GM04504 (cell line): ENCODE measurements at regions not wholly inside any gene's neighbourhood (a gene's known extent, or its start where the extent isn't known, plus 50 kb on each side); places are given as distances from the start of the nearest gene placed in this dataset.
"Not testable (repeated sequence)": the region's sequence is repeated elsewhere in the genome, so short reads cannot be mapped to it uniquely, and the experiment has no call there.

Experiments used
- DNase-seq: peaks from one replicate; pipeline ENCODE4 v3.0.0-alpha.2; 2012; ENCODE audit warnings: low read depth

DNA sequence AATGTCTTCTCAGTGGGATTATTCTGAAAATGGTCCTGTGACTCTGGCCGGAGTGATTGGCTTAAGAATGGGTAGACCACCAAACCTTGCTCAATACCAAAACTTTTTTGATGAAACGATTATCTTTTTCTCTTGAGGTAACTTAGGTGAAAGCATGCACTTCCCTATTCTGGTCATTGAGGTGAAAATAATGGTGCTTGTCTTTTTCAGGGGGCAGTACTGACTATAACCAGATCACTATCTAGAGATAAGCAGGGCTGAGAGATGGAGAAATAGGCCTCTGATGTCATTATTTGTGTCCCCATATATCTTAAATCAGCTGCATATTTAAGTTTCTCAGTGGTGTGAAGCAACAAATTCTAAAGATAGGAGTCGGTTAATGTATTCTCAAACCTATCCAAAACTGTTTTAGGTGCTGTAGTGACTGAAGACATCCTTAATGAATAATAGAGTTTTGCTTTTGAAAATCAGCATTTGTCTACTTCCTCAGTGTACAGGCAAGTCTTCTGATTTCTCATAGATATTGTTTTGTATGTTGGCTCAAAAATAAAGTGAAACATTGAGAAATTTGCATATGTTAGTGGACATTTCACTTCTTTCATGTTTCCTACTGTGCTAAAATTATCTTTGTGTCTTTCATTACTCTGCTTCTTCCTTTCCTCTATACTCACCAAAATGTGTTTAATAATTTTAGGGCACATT is 735.3 kb upstream of the ADGRL4 start:
- DNase-seq, result no peak

DNA sequence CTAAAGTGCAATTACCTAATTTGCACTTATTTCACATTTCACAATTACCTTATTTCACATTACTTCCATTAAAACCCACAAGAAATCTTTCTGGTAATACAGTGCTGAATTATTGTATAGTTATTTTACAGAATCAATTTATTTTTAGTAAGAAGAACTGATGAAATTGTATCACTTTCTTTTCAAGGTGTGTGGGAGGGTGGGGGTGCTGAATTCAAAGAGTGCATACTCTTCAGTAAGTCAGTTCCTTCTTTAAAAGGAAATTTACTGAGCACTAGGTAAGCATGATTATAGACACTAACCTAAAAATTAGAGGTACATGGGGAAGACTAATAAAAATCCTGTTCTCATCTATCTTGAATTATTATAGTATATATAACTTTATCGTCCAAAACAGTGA is 731.6 kb upstream of the ADGRL4 start:
- no peak for DNase-seq

DNA sequence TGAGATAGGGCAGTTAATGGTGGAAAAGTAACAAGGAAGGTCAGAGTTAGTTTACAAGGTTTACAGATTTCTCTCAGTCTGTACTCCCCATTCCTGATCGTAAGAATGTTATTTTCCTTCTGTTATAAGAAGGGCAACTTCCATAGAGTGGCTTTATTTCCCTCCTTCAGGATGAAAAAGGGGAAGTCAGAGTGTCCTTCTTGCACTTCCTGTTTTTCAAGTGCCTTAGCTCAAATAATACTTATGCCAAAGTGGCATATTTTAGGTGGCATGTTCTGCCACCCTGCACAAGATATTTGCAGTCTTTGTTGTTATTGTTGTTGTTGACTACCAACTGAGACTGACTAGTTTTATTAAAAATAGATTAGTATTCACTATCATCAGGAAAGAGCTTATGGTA is 730.7 kb upstream of the ADGRL4 start:
- no peak for DNase-seq

DNA sequence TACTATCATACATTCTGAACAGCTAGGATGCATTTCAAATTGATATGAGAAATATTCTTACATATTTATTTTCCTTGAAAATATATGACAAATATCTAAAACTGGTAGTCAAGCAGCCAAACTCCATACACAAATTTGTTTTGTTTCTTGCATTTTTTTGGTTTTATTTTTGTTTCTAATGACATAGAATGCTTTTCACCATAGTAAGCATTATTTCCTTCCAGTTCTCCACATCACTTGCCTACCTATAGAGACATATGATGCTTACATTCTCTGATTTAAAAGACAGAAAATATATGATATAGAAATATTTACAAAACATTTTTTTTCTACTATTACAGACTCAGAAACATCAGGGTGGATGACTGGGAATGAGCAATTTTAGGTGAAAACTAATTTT is 726.4 kb upstream of the ADGRL4 start:
- DNase-seq, result no peak

DNA sequence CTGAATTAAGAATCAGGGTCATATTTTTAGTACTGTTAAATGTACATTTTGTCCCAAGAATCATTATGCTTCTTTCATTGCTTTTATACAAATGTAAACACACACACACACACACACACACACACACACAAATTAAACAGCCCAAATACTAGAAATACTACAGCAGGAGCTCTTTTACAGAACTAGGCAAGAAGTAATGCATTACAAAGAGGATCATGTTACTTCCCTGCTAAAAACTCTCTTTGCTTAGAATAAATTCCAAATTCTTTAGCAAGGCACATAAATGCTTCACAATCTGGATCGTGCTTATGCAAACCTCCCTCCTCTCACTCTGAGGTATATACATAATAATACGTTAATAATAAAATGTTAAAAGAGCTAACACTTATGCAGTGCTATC is 720.4 kb upstream of the ADGRL4 start:
- no peak for DNase-seq

DNA sequence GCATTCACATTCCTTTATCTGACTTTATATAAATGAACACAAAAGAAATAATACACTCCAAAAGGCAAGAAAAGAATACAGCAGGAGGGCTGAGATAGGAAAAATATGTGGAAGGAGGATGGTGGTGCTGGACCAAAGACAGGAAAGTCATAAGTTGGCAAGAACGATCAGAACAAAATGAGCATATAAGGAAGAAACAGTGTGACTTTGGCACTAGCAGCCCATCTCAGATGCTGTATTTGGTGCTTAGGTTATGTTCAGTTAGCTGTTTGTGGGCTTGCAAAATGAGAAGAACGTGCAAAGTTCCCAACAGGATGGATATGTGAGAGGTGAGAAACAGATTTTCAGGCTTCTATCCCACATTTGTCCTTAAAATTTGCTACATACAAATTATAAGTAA is 719.8 kb upstream of the ADGRL4 start:
- no peak for DNase-seq

DNA sequence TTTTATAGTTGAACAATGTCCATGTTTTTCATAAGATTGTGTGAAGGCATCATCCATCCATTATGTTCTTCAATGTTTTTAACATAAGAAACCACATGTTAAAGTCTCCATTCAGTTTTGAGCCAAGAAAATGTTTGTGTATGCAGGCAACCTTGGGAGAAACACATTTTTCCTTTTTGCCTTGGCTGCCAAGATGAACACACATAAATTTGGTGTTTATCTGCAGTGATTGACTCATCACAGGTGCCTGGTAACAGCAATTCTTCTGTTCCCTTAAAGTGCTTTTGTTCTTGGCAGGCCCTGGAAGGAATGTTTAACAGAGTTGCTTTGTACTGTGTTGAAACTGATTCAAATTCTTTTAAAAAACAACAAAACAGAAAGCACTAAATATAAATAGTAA is 709.9 kb upstream of the ADGRL4 start:
- peak; percentile 27 for DNase-seq

DNA sequence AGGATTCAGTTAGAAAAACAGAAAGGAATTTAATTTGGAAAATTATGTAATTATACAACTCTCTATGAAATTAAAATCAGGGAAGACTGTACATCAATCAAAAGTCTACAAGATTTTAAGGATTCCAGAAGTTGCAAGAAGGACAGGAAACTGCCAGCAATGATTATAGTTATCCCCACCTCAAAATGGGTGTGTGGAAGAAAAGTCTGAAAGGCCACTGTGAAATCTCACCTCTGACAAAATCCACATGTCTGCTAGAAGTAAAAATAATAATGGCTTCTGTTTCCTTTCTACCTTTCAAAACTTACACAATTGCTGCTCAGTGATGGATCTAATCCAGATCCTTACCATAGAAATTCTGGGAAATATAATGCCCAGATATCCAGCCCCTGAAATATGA is 708.1 kb upstream of the ADGRL4 start:
- no peak for DNase-seq

DNA sequence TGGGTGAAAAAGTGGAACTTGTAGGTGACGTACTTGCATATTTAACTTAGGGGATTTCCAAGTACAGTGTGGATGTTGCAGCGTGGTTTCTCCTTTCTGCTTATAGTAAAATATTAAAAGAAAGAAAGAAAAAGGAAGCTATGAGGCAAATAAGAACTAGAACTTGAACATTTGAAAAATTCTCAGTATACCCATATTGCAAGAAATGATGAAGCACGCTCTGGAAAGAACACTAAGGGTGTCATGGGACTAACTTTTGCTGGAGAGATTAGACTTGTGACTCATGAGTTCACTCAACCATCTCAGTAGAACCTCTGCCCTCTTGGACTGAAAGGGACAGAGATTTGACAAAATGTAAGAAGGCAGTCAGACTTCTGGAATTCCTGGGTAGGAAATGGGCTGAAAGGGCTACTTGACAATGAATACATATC is 704.5 kb upstream of the ADGRL4 start:
- DNase-seq, result no peak

DNA sequence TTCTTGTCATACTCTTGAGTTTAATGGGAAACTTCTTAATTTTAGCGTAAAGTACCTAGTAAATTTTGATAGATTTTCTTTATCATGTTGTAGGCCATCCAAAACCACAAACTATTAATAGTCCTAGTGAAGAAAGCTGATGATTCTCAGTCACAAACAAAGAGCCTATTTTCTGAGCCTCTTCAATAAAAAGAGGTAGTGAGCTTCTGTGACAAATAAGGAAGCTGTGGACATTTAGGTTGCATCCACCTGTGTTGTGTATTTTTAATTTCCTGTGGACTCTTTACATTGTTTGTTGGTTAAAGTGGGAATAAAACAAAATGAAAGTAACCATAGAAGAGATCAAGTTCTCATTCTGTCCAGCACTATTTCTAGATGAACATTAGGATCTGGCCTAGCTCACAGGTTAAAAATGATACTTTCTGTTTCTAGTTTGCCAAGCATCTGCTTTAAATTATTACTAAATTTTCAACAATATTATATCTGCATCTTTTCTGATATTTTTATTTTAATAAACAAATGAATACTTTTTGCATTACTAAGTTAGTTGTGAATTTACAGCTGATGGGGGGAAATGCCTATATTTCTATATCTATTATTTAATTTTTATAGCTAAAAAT is 702.2 kb upstream of the ADGRL4 start:
- no peak for DNase-seq

DNA sequence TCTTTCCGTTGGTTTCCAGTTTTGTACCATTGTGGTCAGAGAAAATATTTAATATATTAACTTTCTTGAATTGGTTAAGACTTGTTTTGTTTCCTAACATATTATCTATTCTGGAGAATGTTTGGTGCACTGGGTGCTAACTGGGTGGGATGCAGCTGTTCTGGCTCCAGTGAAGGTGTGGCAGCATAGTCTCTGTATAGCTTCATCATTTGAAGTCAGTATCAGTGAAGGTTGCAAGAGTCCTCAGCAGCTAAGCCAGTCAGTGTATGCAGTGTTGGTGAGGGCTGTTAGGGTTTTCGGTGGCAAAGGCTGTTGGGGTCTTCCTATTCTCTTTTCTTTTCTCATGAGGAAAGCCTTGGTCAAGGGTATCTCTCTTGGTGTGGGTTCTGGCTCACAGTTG is 698.7 kb upstream of the ADGRL4 start:
- DNase-seq, result no peak

DNA sequence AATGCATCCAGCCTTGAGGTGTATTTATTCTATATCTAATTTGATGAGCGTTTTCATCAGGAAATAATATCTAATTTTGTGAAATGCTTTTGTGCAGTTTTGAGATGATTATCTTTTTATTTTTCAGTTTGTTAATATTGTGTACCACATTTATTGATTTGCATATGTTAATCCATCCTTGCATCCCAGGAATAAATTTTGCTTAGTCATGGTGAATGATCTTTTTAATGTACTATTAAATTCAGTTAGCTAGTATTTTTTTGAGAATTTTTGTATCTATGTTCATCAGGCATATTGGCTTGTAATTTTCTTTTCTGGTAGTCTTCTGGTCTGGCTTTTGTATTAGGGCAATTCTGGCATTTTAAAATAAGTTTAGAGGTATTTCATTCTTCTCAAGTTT is 697.5 kb upstream of the ADGRL4 start:
- DNase-seq, result no peak

DNA sequence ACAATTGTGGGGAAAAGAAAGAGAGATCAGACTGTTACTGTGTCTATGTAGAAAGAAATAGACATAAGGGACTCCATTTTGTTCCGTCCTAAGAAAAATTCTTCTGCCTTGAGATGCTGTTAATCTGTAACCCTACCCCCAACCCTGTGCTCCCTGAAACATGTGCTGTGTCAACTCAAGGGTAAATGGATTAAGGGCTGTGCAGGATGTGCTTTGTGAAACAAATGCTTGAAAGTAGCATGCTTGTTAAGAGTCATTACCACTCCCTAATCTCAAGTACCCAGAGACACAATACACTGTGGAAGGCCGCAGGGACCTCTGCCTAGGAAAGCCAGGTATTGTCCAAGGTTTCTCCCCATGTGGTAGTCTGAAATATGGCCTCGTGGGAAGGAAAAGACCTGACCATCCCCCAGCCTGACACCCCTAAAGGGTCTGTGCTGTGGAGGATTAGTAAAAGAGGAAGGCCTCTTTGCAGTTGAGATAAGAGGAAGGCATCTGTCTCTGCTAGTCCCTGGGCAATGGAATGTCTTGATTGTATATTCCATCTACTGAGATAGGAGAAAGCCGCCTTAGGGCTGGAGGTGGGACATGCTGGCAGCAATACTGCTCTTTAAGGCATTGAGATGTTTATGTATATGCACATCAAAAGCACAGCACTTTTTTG is 695.9 kb upstream of the ADGRL4 start:
- DNase-seq, result not testable (repeated sequence)

DNA sequence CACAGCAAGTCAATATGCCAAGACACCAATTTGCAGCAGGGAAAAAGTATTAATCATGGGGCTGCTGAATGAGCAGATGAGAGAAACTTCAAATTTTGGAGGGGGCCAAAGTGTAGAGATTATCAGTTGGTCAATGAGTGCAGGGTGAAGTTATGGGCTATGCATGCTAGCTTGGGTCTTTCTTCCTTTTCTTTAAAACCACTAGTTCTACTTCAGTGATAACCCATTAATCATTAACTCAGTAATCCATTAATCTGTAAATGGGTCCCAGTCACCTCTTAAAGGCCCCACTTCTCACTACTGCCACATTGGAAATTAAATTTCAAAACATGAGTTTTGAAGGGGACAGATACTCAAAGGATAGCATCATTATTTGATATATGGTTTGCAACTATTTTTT is 688.6 kb upstream of the ADGRL4 start:
- DNase-seq, result no peak

DNA sequence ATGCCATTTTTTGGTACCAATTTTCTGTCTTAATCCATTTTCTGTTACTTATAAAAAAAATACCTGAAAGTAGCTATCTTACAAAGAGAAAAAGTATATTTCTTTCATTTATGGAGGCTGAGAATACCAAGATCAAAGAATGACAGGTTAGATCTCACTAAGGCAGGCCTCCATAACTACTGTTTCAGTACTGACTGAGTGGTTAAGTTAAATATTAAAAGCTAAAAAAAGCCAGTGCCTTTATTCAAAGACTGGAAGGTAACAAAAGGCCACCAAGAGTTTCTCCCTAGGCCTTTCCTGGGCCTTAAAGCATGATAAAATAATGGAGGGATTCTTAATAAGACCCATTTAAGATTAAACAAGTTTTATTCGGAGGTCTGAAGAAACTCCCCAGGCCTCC is 687.7 kb upstream of the ADGRL4 start:
- DNase-seq, result no peak

DNA sequence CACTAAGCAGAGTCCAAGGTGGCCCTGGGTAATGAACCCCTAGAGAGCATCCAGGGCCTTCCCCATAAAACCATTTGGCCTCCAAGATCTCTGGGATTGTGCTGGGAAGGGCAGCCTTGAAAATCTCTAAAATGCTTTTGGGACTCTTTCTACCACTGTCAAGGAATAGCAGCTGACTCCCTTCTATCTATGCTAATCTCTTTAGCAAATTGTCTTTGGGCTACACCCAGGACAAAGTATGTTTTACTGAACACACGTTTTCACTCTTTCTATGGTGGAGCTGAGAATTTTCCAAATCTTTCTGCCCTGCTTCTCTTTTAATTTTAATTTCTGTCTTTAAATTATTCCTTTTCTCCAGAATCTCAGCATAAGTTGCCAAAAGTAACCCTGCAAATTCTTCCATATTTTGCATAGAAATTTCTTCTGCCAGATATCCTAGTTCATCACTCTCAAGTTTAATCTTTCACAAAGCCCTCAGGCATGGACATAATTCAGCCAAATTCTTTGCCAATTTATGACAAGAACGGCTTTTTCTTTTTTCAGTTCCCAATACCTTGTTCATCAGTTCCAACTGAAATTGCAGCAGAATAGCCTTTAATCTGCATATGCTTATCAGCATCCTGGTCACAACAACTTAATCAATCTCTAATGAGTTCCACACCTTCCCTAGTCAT is 687.0 kb upstream of the ADGRL4 start:
- DNase-seq, result no peak

DNA sequence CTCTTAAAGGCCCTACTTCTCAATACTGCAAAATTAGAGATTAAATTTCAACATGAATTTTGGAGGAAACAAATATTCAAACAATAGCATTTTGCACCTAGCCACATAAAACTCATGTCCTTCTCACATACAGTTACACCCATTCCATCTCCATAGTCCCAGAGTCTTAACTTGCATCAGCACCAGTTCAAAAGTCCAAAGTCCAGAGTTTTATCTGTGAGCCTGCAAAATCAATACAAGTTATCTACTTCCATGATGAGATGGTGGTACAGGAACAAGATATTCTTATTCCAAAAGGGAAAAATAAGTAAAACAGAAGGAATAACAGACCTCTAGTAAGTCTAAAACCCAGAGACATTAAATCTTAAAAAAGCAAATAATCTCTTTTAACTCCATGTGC is 686.0 kb upstream of the ADGRL4 start:
- no peak for DNase-seq

DNA sequence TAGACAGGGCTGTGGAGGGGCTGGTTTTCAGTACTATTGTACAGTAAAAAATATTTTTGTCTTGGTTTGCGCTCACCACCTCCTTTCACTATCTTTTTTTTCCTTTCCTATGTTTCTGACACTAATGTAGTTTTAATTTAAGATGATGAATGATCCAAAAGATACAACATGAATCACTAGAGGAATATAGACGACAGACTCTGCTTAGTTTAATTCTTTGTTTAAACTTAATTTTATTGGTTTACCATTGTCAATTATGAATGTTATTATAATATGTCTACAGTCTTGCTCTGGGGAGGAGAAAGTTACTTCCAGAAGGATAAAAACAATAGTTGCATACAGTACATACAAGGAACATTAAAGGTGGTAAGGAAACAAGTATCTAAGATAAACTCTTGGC is 682.4 kb upstream of the ADGRL4 start:
- no peak for DNase-seq

DNA sequence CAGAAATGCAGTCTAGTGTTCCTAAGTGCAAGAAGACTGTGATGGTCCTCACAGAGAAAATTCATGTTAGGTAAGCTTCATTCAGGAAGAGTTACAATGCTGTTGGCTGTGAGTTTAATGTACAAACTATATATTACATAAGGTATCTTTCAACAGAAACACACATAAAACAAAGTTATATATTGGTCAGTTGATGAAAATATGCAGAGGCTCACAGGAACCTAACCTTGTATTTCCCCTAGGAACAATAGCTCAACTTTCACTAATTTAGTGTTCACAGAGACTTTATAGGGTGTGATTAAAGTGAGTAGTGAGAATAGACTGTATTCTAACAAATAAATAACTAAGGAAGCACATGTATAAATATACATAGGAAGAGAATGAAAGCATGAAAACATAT is 676.9 kb upstream of the ADGRL4 start:
- DNase-seq, result no peak

DNA sequence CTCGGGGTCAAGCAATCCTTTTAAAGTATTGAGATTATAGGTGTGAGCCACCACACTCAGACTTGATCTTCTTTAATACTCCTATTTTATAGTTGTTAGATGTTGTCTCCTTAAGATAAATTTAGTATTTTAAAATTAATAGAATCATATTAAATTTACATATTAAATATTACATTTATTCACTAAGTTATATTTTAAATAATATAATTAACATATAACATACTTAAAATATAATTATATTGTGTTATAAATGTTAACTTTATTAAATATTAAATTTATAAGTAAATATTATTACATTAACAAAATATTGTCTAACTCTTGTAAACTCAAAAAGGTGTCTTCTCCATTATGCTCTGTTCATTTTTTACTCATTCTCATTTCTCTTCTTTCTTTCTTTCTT is 675.9 kb upstream of the ADGRL4 start:
- DNase-seq, result no peak

DNA sequence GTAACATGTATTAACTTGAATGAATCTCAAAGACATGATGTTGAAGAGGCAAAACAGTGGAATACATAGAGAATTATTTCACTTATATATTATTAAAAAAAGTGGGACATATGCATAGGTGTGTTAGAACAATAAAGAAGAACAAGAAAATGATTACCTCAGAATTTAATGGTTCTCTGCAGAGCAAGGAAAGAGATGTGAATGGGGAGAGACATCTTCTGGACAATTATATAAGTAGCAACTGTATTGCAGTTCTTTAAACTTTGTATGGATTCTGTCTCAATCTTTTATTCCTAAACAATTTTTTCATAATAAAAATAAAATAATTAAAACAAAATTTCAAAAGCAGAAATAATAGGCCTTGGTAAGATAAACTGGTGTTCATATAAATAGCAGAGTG is 674.9 kb upstream of the ADGRL4 start:
- DNase-seq, result no peak

DNA sequence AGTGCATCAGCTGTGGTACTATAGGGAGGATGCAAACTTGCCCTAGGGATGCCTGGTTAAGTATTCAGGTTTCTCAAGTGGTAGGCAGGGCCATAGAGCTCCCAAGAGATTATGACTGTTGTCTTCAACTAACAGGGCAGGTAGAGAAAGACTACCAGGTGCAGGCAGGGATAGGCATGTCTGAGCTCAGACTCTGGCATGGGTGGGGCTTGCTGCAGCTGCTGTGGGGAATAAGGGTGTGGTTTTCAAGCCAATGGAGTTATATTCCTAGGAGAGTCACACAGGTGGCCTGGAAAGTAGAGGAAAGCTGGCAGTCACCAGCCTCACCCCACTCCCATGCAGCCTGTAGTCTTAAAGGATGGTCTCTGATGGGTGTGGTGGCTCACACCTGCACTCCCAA is 673.4 kb upstream of the ADGRL4 start:
- DNase-seq, result no peak
